NCI-H128 (cell line): ENCODE measurements at regions not wholly inside any gene's neighbourhood (a gene's known extent, or its start where the extent isn't known, plus 50 kb on each side); places are given as distances from the start of the nearest gene placed in this dataset.

ENCODE experiments used
- DNase-seq: peaks from one replicate; lab custom pipeline; 2025; ENCODE audit not compliant: unreplicated experiment; lab: John Stamatoyannopoulos, UW

DNA sequence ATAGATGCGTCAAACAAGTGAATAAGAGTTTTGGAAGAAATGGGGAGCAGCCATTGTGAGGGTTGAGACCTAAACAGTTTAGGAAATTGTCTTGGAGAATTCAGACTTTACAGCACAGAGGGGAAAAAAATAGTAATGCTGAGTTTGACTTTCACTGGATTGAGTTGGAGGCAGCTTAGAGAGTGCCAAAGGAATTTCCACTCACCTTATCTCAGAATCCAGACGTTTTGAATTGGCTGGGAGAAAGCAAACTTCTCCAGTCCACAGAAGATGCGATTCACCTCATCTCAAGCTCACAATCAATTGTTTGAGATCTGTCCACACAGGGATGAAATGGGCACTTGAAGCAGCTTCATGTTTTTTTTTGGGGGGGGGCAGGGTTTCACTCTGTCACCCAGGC, 663.5 kb upstream of the SALL1 start:
- DNase-seq = no peak

DNA sequence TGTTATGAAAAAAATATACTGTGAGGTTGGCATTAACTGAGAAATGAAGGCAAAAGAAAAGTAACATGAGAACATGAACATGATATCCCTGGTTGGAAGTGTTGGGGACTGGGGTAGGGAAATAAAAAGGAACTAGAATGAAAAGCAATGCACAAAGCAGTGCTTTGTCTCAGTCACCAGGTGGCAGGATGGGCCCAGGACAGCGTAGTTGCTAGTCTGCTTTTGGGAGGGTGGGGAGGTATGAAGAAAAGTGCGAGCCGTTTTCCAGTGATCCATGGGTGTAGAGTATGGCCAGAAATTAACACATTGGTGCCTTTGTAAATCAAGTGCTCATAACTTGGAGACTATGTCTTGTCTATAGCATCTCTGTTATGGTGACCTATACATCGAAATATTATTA, 662.5 kb upstream of the SALL1 start:
- no peak for DNase-seq

DNA sequence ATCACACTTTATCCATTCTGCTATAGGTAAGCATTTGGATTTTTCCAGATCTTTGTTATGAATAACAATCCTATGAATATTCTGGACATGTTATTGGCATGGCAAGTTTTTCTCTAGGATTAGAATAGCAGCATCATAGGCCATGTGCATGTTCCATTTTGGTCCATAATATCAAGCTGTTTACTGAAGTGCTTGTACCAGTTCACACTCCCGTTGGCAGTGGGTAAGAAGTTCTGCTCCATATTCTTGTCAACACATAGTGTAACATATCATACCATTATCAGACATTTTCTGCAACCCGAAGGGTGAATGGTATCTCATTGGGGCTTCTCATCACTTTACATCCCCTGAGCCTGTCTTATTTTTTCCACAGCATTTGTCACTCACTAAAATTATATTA, 661.9 kb upstream of the SALL1 start:
- no peak for DNase-seq

DNA sequence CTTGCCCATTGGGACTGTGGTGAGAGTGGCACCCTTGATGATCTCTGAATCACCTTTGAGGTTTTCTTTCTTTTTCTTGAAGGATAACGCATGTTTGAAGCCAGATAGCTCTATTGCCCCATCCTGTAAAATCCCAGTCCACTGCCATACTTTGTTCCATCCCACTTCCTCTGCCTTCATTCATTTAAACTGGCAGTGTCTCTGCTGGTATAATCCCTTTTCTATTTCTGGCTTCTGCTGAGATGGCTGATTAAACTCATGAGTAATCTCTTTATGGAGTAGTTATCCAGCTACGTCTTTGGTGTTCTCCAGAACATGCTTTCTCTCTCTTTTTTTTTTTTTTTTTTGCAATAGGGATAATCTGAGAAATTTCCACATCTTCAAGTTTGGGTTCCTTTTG, 656.5 kb upstream of the SALL1 start:
- DNase-seq = no peak

DNA sequence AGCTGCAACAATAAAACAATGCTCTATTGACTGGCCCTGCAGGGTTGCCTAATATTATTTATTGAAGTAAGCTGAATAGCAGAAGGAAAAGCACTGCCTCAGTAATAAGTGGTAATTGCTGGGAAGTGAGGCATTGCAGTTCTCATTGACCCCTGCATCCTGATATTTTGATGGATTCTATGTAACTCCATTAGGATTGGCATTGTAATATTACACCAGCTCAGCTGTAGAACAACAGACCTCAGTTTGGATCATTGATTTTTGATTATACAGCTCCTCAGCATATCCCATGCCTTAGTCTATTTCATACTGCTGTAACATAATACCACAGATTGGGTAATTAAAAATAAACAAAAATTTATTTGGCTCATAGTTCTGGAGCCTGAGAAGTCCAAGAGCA, 650.6 kb upstream of the SALL1 start:
- no peak for DNase-seq

DNA sequence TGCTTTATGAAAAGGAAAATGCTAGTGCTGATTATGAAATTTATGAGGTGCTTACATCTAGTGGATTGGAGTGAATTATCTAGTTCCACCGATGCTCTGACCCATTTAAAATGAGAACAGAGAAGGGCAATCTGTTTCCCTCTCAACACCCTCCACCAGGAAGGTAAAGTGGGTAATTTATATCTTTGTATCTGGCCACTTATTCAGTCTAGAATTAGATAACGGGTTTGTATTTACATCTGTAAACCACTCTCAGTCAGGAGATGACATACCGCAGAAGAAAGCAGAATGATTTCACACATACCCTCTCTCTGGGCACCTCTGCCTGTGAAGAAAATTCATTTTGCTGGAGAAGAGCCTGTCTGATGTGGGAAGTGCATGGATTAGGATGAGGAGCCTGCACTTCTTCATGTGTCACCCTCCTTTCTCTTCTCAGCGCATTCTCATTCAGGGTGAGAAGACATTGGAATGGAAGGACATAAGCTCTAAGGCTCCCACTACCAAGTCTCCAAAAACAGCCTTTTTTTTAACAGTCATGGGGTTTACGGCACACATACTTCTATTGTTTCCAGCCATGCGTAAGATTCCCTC, 646.7 kb upstream of the SALL1 start:
- no peak for DNase-seq

DNA sequence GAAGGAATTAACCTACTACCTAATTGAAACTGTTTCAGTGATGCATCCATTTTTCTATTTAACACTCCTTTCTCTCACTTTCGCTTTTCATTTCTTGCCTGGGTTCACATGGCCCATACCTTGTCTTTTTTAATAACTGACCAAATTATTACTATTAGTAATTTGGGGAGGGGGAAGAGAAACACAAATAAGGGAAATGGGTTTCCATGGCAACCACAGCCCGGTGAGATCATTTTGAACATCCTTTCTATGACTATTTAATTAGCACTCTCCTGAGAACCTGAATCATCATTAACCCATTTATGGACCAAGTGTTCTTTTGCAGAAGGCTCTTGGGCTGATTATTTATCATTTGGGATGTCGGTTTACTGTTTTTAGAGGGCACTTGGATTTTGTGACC, 628.2 kb upstream of the SALL1 start:
- DNase-seq = no peak

DNA sequence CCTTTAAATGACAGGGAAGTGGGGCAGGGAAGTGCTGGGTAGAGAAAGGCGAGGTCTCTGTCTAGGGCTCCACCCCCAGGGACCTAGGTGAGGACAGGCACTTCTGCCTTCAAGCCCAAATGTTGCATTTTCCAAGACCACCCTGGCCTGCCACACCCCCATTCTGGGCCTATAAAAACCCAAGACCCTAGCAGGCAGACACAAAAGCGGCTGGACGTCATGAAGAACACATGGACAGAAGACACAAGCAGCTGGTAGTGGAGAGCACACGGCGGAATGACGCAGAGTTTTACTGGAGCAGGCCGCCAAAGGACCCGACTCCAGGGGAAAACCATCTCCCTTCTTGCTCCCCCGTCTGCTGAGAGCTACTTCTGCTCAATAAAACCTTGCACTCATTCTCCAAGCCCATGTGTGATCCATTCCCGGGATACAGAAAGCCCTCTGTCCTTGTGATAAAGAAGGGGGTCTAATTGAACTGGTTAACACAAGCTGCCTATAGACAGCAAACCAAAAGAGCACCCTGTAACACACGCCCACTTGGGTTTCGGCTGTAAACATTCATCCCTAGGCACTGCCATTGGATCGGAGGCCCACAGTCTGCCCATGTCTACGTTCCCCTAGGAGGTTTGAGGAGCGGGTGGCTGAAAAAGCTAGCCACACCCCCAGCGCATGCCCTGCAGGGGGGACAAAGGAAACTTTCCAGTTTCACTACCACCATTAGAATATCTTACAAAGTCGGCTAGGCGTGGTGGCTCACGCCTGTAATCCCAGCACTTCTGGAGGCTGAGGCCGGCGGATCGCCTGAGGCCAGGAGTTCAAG, 622.2 kb upstream of the SALL1 start:
- no peak for DNase-seq

DNA sequence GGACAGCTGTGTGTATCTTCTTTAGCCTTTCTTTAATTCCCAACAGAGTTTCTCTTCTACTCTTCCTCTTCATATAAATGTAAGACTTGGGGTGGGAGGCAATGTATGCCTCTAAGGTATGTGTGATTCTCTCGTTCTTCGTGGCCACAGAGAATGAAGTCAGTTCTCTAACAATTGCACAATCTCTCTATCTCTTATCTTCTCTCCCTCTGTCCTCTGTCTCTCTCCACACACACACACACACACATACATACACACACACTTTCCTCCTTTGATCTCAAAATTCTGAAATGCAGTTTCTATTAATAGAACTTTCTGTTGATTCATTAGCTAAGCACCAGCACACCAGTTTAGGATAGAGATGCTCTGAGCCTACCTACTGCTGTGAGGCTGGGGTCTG, 615.7 kb upstream of the SALL1 start:
- DNase-seq = no peak

DNA sequence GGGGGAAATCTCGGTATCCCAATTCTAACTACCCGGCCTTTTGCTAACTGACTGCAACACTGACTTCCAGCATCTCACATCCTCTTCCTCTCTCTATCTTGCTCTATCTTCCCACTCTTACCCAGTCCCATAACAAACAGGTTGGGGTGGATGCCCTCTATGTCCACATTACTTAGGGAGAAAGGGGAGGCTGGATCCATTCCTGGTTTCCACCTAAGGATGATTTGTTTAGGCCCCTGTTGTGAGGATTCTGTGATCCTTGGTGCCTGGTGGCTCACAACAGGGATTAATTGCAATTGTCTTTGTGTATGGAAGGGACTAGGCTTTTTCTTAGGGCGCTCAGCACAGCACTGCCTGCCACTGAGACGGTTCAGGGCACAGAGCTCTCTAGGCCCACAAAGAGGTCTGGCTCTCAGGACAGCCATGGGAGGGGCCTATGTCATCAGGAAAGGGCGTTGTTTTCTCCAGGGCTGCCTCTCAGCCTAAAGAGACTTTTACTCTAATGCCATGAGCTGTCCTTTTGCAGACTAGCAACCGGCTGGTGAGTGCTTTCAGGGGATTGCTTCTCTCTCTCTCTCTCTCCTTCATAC, 612.1 kb upstream of the SALL1 start:
- no peak for DNase-seq

DNA sequence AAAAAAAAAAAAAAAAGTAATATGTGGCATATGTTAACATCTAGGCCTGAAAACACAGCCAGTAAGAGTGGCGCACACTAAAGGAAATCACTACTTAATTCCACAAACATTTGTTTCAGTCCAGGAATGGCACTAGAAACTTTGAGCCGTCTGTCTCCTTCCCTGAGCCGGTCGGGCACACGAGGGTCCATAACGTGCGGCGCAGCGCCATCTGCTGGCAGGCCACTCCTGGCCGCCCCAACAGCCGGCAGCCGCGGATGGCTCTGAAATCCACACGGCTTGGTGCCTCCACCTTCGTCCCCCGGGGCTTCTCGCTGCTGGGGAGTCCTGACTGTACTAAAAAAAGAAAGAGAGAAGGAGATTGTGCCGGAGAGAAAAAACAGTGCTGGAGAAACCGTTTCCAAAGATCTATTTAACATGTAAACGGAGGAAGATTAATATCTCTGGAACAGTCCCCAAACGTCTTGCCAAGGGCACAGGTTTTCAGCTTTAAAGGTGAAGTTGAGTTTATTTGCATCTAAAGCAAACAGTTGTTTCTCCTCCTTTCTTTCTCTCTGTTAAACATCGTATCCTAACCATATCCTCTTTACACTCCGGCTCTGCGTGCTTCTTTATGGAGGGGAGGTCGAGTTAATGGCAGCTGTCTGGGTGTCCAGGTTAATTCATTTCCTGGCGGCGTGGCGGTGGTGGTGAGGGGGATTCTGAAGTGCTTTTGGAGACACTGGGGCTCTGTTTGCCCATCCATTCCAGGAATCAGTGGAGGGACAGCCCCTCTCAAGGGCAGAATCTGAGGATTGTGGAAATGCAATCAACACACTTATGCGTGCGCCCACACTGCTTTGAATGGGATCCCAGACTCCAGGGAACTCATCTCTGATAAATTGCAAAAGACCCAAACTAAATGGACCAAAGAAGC, 611.3 kb upstream of the SALL1 start:
- peak; percentile 45 for DNase-seq

DNA sequence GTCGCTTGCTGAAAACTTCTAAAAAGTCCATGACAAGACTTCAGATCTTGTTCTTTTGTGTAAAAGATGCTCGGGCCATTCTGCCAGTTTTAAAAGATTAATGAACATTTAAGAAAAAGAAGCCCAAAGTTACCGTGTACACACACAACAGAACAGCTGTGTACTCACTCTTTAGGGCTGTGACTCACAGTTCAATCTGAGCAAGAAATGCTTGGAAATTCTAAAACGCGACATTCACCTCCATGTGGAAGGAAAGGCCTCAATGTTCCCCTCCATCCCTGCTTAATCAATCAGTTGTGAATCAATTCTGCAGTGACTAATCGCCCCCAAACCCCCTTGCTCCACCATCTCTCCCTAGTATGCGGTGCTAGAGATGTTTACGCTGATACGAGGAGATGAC, 609.9 kb upstream of the SALL1 start:
- DNase-seq = no peak

DNA sequence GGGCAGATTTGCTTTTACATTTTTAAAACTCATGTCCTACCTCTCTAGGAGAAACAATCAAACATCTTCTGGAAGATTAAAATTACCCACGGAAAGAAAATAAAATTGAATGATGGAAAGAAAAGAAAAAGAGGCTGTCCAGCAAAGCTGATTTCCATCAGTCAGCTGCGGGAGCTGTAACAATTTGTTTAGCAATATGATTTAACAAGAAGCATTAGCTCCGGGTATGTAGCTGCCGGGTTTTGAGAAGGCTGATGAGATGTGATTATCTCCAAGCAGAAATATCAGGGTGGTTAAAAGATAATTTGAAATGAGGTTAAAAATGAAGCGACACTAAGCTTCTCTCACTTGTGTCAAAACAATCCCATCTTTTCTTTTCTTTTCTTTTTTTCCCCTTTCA, 608.9 kb upstream of the SALL1 start:
- no peak for DNase-seq

DNA sequence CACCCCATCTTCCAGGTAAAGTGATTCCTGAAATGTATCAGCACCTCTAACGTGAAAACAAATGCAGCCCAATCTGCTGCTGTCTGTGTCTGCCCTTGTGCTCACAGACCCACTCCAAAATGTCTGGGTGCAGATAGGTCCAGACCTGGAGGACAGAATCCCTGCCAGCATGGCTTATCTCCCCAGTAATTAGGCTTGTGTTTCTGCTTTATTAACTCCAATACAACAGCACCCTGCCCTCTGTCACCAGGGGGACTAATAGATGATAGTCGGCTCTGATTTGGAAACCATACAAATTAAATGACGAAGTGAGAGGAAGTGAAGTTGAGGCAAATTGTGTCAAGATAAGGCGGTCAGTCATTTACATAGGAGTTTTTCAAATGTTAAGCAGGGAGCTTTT, 608.3 kb upstream of the SALL1 start:
- DNase-seq = no peak

DNA sequence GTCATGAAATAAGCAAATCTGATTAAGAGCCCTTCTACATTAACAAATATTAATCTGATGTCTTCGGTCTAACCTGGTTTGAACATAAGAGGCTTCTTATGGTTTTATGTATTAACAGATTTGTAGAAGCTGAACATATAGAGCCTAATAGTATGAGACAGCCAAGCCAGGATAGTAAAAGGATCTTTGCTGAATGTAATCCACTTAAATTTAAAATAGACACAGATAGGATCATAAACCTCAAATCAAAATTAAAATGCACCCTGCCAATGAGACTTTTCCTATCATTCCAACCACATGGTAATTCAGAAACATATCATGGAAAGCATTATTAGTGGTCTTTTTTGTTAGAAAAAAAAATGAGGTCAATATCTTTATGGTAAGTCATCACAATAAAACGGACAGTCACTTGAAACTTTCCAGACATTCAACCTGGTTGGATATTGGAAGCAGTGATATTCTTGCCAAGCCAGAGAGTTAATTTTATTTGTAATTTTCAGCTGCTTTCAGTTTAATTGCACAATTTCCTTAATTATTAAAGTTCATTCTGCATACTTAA, 606.9 kb upstream of the SALL1 start:
- DNase-seq = no peak

DNA sequence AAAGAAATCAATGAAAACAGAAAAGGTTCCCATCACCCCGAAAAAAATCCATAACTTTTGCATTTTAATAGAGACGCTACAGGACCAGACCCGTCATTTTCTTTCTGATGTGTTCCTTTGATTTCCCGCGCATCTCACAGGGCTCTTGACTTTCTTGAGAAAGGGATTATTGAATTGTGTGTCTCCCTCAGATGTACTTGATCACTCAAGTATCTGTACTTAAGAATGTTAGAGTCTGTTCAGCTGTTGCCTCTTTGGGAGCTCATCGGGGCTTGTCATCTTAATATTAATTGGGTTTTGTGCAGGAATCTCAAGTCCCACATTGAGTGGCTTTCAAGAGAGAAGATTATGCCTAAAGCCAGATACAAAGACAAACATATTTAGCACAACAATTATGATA, 606.4 kb upstream of the SALL1 start:
- no peak for DNase-seq

DNA sequence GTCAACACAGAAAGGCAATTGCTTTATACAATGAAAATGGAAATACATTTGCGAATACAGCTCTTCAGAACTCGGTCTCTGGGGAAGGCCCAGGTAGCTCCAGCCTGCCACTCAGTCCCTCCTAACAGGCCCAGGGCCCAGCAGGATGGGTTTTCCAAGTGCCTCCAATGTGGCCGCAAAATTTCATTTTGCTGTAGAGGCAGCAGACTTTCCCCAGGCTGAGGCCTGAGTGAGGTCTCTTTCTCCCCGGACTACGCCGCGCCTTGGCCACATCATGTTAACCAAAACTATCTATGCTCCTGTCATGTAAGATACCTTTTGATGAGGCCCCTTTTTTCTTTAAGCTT, 606.0 kb upstream of the SALL1 start:
- DNase-seq = no peak

DNA sequence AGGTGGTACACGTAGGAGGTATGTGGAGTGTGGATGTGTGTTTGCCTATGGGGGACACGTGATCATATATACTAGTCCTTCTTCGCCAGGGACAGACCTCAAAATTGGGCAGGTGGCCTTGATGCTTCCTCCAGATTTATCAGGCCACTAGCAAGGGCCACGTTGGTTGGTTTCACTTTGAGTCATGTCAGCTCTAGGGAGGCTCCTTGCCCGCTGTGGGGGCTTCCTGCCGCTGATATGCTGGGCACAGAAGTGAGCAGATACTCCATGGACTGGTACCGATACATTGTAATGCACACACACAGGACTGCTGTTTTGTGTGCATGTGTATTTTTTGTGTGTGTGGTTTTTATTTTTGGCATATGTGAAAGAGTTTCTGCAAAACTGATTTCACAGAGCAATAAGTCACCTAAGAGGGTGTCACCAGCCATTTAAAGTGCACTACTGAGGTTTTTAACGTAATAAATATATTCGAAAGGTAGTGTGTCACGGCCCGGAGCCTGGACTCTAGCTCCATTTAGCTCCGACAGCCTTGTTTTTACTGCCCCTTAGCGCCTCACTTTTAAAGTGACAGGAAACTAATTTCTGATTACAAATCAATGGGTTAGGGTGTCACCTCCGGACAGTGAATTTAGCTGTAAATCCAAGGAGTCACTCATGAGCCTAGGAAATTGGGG, 605.5 kb upstream of the SALL1 start:
- no peak for DNase-seq

DNA sequence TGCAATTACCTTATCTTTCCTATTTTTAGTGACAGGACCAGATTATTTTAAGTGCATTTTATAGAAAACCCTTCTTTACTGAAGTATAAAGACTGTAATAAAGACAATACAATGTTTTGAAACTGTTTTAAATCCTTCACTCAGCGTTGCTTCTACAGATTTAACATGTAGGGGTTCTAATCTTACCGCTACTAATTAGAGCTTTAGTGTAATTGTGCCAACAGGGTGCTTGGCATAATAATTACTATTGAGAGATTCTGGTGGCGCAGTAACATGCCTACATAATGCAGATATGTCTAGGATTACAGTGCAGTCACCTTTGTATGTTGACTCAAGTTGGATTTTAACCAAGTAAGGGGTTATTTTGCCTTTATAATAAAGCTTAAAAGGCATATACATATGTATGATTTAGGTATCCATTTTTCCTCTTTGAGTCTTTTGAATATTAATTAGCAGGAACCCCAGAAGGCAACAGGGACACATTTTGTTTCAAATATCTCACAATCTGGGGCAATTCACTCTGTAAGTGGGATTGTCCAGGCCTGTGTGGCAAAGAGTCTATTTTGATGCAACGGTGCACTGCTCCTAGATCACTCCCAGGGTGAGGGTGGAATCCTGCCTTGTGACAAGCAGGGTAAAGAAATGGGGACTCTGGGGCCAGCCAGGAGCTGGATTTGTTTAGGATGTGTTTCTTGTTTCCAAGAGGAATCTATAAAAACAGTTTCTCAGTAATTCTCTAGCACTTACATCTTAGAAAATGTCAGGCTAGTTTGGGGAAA, 604.7 kb upstream of the SALL1 start:
- DNase-seq = no peak

DNA sequence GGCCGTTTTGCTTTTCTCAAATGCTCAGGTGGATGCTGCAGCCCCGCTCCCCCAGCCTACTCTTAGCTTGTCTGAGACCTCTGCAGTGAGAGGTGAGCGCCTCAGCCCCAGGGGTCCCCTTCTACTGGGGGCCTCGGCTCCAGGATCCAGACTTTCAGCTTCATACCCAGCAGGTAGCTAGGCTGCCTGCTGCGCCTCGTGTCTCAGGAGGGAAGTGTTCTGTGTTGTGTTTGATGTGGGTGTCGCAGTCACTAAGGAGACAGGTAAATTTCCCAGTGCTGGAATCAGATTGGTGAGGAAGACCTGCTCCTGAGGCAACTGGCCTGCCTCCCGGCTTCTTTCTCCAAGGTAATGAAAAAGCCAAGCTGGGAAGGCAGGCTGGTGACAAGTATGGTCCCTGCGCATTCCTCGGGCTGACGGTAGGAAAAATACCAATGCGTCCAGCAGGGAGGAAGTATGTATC, 604.0 kb upstream of the SALL1 start:
- DNase-seq = no peak
